Choroid plexus epithelial cell (primary cell): ENCODE measurements at regions not wholly inside any gene's neighbourhood (a gene's known extent, or its start where the extent isn't known, plus 50 kb on each side); places are given as distances from the start of the nearest gene placed in this dataset.

Source experiments
- DNase-seq: peaks from one replicate; pipeline ENCODE4 v3.0.0-alpha.2; 2010; ENCODE audit warnings: low read depth
- H3K4me3 ChIP-seq: 2 replicates; pipeline ENCODE4 v1.5.1; 2011; ENCODE audit warnings: low read depth, mild to moderate bottlenecking, control low read depth, low read length, moderate library complexity
- CTCF ChIP-seq: conservative IDR thresholded peaks from 2 replicates; pipeline ENCODE4 v1.5.1; 2011; ENCODE audit warnings: low read depth, mild to moderate bottlenecking, control low read depth, inconsistent platforms, low read length, moderate library complexity

GRCh38 chr13:99663185-99663825, 162.0 kb downstream of the TM9SF2 start:
- H3K4me3 ChIP-seq, result no peak overlapping the region
- TF ChIP-seq CTCF, result no peak
- DNase-seq, result no peak

GRCh38 chr13:99662678-99663077, 161.4 kb downstream of the TM9SF2 start:
- no peak for DNase-seq
- H3K4me3 ChIP-seq, result no peak overlapping the region
- no peak for TF ChIP-seq CTCF

DNA sequence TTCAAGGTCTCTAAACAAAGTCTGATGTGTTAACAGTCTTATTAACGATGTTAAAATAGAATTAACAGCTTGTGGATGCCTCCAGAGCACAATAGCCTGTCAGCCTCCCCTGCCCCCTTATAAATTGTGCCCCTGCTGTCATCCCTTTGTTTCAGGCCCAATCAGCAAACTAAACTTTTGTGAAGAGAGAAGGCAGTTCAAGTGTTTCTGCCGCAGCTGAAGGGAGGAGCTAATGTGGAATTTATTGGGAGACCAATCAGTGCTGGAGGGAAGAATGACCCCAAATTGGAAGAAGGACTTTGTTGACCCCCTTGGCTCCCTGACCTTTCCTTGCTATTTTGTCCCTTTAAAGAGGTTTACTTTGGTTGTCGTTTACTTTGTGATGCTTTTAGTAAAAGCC, 160.5 kb downstream of the TM9SF2 start:
- no peak for DNase-seq
- H3K4me3 ChIP-seq, result no peak overlapping the region
- no peak for TF ChIP-seq CTCF

GRCh38 chr13:99659866-99660554, 158.7 kb downstream of the TM9SF2 start:
- no peak for TF ChIP-seq CTCF
- H3K4me3 ChIP-seq, result no peak overlapping the region
- DNase-seq, result no peak

- DNase-seq, result no peak
- TF ChIP-seq CTCF, result no peak
- H3K4me3 ChIP-seq, result no peak overlapping the region
Measured at GRCh38 chr13:99659226-99659625, 158.0 kb downstream of the TM9SF2 start.

- peak overlapping the region; percentile 62 for H3K4me3 ChIP-seq
- TF ChIP-seq CTCF, result peak; percentile 61
- DNase-seq, result peak; percentile 86
Measured at GRCh38 chr13:99658261-99658991, 157.2 kb downstream of the TM9SF2 start.

- peak; percentile 21 for TF ChIP-seq CTCF
- H3K4me3 ChIP-seq, result peak overlapping the region; percentile 62
- DNase-seq, result peak; percentile 43
Measured at GRCh38 chr13:99657848-99658260, 156.6 kb downstream of the TM9SF2 start.
